Endothelial cell of umbilical vein (primary cell): ENCODE measurements at regions not wholly inside any gene's neighbourhood (a gene's known extent, or its start where the extent isn't known, plus 50 kb on each side); places are given as distances from the start of the nearest gene placed in this dataset.

Source experiments
- CTCF ChIP-seq, 2 donors: IDR thresholded peaks; 1 replicate in 1 of 2; 2 replicates in 1 of 2; pipeline ENCODE4 v1.5.1; 2011; ENCODE audit warnings: low read length in 2 of 2, mild to moderate bottlenecking in 2 of 2, moderate library complexity in 2 of 2, control low read depth in 1 of 2, inconsistent platforms in 1 of 2, low read depth in 1 of 2; ENCODE audit not compliant: insufficient read depth in 1 of 2; ENCODE audit errors: extremely low read depth in 1 of 2
- EZH2 ChIP-seq: IDR thresholded peaks from 2 replicates; pipeline ENCODE4 v1.6.1; 2012; ENCODE audit warnings: borderline replicate concordance, low read depth, mild to moderate bottlenecking, moderate library complexity, low read length, inconsistent platforms; ENCODE audit not compliant: severe bottlenecking
- GATA2 ChIP-seq: IDR thresholded peaks from 2 replicates; pipeline ENCODE4 v1.7.0; 2011; ENCODE audit warnings: low read depth, mild to moderate bottlenecking, moderate library complexity, mixed read lengths, low read length; ENCODE audit not compliant: insufficient read length, insufficient read depth
- JUN ChIP-seq: IDR thresholded peaks from 2 replicates; pipeline ENCODE4 v1.6.1; 2011; ENCODE audit warnings: borderline replicate concordance, low read depth; ENCODE audit not compliant: insufficient read length, insufficient read depth
- MAX ChIP-seq: IDR thresholded peaks from 2 replicates; pipeline ENCODE4 v1.6.1; 2011; ENCODE audit not compliant: insufficient read depth, insufficient read length
- POLR2A ChIP-seq: IDR thresholded peaks from 2 replicates; pipeline ENCODE4 v1.6.1; 2012; ENCODE audit warnings: low read depth, mild to moderate bottlenecking, control low read depth, low read length
- POLR2AphosphoS5 ChIP-seq: IDR thresholded peaks from 2 replicates; pipeline ENCODE4 v1.6.1; 2012; ENCODE audit warnings: low read depth, mild to moderate bottlenecking, control low read depth, low read length, moderate library complexity; ENCODE audit not compliant: insufficient read depth

DNA sequence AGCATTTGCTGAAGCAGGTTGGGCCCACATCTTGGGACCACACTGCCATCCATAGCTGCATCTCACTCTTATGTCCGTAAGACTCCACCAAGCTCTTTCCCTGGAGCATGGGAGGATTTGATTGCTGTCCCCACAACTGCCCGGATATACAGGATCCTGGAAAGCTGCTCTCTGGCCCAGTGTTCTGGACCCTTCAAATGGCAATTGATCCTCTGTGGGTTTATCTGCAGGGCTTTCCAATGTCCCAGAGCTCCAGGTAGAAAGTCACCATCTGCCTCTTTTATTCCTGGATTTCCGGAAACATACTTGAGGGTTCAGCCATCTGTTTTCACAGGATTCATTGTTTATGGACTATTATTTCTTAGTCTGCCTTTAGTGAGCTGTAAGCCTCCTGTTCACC, 214.6 kb downstream of the SREK1 start:
- TF ChIP-seq POLR2A (no peak), GATA2 (no peak), CTCF (IDR thresholded peaks at IDR 0.05; ENCODE audit: extremely low read depth in 1 of 2, insufficient read depth in 1 of 2, low read depth in 1 of 2, low read length in 2 of 2) (no peak), EZH2 (no peak), POLR2AphosphoS5 (no peak), JUN (no peak), MAX (no peak)
